ENCODE measurements at regions not wholly inside any gene's neighbourhood (a gene's known extent, or its start where the extent isn't known, plus 50 kb on each side); places are given as distances from the start of the nearest gene placed in this dataset.
"Not testable (repeated sequence)": the region's sequence is repeated elsewhere in the genome, so short reads cannot be mapped to it uniquely, and the experiment has no call there.

DNA sequence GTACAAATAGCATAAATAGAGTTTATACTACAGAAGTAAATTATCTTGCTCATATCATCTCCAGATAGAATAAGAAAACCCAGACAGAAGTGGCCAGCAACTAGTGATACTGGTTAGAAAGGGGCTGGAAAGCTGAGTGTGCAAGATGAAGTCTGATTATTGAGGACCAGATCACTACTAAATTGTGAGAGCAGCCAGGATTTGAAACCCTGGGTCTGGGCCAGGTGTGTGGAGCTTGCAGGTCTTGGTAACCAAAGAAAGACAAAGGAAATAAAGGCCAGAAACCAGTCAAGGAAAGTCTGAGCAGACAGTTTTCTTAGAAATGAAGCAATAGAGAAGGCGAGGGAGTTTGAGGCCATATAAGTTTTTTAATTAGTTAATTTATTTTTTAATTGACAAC, 611.8 kb downstream of the ETNK1 start:
- FAIRE-seq (no peak), DNase-seq (ENCODE audit: low spot score) (no peak)

DNA sequence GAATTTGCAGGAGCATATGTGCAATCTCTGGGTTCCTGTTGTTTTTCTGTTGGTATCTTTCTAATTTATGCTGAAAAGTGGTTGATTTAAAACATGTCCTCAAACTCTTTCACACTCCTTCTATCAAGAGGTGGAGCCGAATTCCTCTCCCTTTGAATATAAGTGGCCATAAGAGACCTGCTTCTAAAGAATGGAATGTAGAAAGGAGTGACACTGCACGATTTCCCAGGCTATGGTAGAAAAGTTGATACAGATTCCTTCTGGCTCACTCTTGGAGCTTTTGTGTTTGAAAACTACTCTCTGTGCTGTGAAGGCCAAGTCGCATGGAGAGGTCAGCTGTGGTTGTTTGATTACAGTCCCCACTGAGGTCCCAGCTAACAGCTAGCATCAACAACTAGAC, 613.2 kb downstream of the ETNK1 start:
- no peak for DNase-seq (ENCODE audit: low spot score)
- FAIRE-seq = no peak

DNA sequence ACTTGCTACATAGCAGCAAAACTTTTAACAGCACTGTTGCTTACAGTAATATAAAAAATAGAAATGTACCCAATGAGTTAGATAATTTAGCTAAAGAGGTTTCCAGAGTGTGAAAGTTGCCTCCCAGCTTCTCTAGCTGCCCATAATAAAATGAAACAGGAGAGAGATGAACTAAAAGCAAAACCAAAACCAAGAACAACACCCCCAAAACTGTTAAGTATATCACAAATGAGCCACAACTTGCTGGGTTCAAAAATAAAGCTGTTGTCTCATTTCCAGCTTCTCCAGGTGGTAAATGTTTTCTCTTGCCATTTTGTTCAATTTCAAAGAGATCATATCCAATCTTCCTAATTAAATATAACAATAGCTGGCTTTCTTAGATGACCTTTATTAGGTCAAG, 614.0 kb downstream of the ETNK1 start:
- FAIRE-seq = no peak
- no peak for DNase-seq (ENCODE audit: low spot score)

DNA sequence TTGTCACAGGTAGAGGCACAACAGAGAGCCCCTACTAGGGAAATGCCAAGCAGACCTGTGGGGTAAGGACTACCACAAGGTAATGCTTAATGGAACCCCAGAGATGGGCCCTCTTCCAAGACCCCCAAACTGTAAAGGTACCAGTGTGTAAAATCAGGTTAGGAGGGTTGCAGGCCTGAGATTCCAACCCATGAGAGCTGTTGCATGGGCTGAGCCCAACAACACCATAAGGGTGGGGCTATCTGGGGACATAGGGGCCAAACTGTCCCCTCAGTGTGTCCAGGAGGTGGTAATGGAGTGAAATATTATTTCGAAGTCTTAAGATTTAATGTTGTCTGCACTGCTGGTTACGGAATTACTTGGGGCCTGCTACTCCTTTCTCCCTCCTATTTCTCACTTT, 620.2 kb downstream of the ETNK1 start:
- FAIRE-seq = no peak
- no peak for DNase-seq (ENCODE audit: low spot score)

DNA sequence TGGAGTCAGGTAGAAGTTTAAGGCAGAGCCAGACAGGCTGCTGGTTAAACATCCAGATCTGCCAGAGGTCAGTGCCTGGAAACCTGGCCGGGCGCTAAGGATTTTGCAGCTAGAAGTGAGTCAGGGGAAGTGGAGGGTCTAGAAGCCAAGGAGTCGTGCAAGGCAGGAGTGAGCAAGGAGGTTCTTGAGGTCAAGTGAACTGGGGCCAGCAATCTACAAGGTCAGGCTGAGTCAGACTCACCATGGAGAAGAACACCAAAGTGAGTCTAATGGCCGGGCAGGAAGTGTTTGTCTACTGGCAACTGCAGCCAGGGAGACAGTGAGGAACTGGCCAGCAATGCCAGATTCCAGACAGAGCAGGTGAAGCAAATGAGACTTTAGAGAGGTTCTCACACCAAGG, 628.2 kb downstream of the ETNK1 start:
- peak; percentile 6 for DNase-seq (ENCODE audit: low spot score)
- FAIRE-seq = no peak

DNA sequence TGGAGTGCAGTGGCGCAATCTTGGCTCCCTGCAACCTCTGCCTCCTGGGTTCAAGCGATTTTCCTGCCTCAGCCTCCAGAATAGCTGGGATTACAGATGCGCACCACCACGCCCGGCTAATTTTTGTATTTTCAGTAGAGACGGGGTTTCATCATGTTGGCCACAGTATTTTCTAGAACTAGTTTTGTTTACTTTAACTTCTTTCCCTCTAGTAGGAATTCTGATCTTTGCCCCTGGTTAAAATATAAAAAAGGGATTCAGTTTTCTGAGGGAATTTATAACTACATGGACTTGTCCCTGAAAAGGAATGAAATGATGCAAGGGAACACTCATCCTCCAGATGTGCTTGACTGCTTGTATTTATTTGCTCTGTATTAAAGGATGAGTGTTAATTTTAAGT, 628.9 kb downstream of the ETNK1 start:
- not testable (repeated sequence) for FAIRE-seq; DNase-seq (ENCODE audit: low spot score)

DNA sequence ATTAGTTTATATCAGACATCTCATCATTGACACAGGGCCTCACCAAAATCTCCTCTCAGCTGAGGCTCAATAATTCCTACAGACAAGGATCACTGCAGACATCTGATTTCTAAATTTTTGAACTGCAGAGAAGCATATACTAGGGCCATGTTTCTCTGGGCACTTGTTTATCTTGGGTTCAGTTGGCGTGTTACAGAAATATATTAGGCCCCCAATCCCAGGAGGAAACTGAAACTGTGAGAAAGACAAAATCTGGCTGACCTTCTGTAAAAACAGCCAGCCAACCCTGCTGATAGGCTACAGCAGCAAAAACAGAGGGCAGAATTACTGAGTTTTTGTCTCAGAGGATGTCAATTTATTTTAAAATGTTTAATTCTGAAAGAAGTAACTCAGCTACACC, 634.6 kb downstream of the ETNK1 start:
- DNase-seq (ENCODE audit: low spot score) = no peak
- no peak for FAIRE-seq

DNA sequence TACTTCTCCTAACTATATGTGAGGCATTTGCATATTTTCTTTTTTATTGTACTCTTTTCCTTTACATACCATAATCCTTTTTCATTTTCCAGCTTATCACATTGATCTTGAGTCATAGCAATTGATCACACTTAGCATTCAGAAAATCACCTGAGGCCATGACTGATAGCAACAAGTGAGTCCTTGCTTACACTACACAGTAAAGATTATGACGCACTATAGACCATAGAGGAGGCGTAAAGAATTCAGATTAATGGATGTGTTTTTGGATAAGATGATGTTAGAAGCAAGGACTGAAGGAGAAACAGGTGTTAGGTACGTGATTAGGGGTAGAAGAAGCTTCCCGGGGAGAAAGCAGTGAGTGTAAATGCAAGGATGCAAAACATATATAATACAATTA, 637.7 kb downstream of the ETNK1 start:
- FAIRE-seq (no peak), DNase-seq (ENCODE audit: low spot score) (no peak)

DNA sequence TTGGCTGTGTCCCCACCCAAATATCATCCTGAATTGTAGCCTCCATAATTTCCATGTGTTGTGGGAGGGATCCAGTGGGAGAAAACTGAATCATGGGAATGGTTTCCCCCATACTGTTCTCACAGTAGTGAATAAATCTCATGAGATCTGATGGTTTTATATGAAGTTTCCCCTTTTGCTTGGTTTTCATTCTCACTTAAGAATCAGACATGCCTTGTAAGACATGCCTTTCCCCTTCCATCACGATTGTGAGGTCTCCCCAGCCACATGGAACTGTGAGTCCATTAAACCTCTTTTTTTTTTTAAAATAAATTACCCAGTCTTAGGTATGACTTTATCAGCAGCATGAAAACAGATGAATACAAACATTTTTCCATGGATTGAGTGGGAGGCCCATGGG, 652.9 kb downstream of the ETNK1 start:
- FAIRE-seq = no peak
- DNase-seq (ENCODE audit: low spot score) = no peak

DNA sequence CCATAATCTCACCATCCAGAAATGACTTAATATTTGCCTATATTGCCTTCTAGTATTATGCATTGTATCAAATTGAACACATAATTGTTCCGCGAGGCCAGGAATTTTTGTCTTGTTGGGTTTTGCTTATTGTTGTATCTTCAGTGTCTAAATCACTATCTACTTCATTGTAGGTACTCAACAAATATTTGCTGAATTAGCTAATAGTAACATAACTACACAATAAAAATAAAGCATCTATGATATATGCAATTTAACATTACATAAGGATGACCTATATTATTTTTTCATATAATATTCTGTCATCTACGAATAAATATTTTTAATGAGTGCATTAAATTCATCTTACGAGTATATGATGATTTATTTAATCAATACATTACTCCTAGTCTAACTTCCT, 656.3 kb downstream of the ETNK1 start:
- DNase-seq (ENCODE audit: low spot score) = no peak
- FAIRE-seq = no peak

DNA sequence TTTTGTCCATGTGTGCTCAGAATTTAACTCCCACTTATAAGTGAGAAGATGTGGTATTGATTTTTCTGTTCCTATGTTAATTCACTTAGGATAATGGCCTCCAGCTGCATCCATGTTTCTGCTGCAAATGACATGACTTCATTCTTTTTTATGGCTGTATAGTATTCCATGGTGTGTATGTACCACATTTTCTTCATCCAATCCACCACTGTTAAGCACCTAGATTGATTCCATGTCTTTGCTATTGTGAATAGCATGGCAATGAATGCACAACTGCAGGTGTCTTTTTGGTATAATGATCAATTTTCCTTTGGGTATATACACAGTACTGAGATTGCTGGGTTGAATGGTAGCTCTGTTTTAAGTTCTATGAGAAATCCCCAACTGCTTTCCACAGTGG, 657.7 kb downstream of the ETNK1 start:
- FAIRE-seq (peak; percentile 68), DNase-seq (ENCODE audit: low spot score) (no peak)

DNA sequence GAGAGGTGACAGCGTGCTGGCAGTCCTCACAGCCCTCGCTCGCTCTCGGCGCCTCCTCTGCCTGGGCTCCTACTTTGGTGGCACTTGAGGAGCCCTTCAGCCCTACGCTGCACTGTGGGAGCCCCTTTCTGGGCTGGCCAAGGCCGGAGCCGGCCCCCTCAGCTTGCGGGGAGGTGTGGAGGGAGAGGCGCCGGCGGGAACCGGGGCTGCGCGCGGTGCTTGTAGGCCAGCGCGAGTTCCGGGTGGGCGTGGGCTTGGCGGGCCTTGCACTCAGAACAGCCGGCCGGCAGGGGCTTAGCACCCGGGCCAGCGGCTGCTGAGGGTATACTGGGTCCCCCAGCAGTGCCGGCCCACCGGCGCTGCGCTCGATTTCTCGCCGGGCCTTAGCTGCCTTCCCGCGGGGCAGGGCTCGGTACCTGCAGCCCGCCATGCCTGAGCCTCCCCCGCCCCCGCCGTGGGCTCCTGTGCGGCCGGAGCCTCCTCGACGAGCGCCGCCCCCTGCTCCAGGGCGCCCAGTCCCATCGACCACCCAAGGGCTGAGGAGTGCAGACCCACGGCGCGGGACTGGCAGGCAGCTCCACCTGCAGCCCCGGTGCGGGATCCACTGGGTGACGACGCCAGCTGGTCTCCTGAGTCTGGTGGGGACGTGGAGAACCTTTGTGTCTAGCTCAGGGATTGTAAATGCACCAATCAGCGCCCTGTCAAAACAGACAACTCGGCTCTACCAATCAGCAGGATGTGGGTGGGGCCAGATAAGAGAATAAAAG, 661.0 kb downstream of the ETNK1 start:
- FAIRE-seq; DNase-seq (ENCODE audit: low spot score): not testable (repeated sequence)

DNA sequence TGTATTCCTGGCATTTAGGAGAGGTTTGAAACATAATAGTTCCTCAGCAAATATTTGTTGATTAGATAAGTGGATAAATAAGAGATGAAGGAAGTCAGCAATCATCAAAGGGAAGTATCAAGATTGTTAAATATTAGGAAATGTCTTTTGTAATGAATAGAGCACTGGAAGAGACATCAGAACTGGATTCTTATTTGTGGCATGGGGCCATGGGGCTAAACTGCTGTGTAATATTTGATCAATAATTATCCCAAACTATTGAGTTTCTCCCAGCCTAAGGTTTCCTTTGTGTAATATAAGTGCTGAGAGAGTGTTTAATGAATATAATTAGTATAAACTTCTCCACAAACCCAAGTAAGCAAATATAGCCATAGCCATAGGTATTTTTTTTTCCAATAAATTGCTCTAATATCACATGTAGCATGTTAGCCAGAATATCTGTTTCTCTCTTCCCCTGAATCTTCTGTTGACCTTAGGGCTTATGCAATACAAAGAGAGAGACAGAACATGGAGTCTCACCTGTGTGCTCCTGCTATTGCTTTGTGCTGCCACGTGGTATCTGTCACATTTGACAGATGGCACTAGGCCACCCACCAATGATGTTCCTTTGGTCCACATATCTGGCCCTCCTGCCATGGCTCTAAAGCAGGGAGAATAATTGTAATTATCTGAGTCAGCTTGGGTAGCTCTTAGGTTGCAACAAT, 658.7 kb downstream of the SOX5 start:
- FAIRE-seq (no peak), DNase-seq (ENCODE audit: low spot score) (no peak)

DNA sequence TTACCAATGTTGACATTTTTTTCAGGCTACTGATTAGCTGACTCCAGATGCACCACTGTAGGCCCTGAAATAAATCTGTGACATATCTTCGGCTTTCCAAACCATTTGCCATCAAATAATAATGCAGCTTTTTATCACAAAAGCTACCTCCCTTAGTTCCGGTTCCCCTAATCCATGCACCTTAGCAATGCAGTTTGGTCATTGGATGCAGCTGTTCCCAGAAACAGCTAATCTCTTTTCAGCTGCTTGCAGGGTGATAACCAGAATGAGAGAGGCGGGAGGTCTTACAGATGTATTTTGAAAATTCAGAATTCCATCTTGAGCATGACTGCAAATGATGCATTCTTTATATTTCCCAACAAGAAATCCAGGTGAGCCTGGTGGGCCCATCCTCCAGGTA, 646.2 kb downstream of the SOX5 start:
- no peak for DNase-seq (ENCODE audit: low spot score)
- FAIRE-seq = no peak

DNA sequence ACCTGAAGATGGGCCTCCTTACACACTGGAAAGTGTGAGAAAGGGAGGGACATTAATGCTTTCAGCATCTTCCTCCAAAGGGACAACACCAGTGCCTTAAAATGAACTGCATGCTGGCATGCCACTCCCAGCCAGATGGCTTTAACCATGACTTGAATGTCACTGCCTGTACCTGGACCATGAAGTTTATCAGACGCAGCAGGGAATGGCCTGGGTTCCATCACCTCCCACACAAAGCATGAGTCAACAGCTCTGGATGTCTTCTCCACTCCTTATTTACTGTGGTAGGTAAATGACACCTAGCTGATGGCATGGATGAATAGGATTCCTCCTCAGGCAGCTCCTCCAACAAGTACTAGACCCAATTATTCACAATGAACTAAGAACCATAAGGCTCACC, 645.6 kb downstream of the SOX5 start:
- DNase-seq (ENCODE audit: low spot score) (no peak), FAIRE-seq (no peak)

DNA sequence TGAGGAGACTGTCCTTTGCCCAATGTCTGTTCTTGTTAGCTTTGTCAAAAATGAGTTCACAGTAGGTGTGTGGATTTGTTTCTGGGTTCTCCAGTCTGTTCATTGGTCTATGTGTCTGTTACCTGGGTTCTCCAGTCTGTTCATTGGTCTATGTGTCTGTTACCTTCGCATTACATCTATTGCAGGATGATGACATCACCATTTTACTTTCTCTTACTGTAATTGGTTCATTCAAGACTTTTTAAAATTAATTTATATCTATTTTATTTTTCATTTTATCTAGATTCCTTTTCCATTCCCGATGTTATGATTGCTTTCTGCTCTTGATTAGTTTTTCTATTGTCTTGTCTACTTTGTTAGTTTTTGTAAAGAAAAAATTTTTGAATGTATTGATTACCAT, 615.5 kb downstream of the SOX5 start:
- FAIRE-seq (no peak), DNase-seq (ENCODE audit: low spot score) (no peak)

DNA sequence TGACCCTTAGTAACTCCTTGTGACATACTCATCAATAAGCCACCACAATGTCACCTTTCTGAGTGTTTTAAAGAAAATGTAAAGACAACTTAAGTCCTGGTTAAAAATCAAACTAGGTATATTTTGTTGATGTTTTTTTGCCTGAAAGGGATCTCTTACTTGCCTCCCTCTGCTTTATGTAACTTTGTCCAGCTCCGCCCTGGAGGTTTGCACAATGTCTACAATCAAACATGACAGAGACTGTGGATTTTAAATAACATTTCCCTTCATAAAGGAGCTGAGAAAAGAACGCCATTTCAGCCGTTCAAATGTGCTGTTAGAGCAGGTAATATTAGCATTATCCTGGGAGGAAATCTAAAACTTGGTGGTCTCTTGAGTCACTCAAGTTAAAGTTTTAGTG, 613.9 kb downstream of the SOX5 start:
- FAIRE-seq (no peak), DNase-seq (ENCODE audit: low spot score) (no peak)

DNA sequence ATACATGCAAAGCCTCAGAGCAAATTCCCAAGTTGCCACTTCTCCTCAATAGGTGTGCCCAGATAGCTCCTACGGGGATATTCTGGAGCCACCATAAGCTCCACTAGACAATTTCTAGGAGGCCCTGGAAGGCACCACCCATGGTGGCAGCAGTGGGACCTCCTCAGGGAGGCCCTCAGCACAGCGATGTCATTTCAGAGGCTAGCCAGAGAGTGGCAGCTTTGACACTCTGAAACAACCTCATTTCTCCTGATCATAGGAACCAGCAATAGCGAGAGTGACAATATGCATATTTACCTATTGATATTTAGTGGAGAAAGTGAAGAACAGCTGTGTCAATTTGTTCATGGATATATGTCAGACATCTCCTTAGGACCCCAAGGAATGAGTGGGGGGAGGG, 612.3 kb downstream of the SOX5 start:
- no peak for DNase-seq (ENCODE audit: low spot score)
- FAIRE-seq = no peak

DNA sequence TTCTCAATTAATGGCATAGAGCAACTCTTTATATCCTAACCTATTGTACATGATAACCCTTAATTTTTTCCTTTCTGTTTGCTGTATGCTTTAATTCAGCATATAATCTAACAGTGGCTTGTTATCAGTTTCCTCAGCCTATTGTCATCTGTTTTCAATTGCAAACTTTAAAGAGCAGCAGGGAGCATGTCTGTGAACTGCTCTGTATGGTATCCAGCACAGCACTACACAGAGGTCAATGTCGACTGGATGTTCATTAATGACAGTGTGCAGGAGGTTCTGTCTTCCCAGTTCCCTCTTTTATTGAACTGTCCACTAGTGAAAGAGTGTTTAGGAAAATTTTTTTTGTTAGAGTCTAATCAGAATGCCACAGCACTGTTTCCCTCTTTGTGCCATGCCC, 609.1 kb downstream of the SOX5 start:
- no peak for DNase-seq (ENCODE audit: low spot score)
- no peak for FAIRE-seq

DNA sequence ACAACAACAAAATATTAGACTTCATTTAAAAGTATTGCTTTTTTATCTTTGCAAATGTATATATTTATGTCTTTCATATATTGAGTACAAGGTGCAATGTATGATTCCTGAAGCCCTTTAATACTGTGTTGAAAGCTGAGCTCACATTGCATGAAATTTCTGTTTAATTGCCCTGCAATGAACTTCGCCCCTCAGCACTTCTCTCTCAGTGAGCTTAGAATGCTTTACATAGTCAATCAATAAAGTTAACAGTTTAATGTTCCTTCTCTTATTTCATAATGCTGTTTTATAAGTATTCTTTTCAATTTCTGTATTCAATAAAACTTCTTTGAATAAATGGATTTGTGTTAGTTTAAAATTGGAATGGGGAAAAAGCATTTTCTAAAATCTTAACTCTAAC, 607.1 kb downstream of the SOX5 start:
- FAIRE-seq = no peak

DNA sequence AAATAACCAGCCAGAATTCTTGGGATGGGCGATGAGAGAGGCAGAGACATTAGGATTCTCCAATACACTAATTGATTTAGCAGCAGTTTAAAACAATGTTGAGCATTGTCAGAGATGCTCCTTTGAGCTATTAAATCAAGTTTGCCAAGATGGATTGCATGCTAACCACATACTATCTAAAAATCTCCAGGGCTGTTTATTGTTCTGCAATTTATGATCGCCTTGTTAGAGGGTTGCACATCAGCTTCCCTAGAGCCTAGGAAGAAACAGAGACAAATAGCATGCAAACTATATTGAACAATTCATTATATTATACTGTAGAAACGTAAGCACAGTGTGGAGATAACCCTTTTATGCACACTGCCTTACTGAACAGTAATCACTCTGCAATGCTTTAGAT, 599.9 kb downstream of the SOX5 start:
- FAIRE-seq = no peak

More for the DNA sequence above, 607.1 kb downstream of the SOX5 start:
- DNase-seq (ENCODE audit: low spot score) = no peak

DNA sequence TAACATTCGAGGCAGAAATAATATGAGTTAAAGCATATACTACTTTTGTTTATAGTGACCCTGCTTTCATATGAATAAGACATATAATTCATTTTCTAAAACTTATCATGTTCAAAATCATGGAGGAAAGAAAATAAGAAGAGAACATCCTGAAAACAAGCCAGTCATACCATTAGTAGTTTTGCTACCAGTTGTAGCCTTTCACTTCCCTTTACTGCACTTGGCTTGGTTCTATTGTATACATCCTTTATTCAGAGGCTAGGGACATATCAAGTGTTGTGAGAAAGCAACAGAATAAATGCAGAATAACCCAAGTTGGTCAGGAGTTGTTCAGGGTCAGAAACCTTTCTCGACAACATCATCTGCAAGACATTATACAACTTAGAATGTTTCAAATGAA, 598.7 kb downstream of the SOX5 start:
- FAIRE-seq = no peak
- no peak for DNase-seq (ENCODE audit: low spot score)

More for the DNA sequence above, 599.9 kb downstream of the SOX5 start:
- no peak for DNase-seq (ENCODE audit: low spot score)

DNA sequence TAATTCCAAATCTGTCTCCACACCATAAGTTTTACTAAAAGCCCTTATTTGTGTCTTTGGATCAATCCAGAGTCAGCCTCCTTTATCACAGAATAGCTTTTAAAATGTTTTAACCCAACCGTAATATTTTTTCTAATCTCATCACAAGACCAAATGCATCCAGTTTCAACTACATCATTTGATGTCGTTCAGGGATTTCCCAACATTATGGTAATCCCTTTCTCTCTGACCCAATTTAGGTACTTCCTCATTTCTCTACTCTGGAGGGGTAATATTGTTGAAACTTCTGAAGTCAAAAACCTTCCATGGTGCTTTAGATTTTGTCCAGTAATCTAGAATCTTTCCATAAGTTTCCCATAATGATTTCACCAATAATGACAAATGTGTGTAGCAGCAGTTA, 596.8 kb downstream of the SOX5 start:
- DNase-seq (ENCODE audit: low spot score) (no peak), FAIRE-seq (no peak)
